ENCODE measurements at regions not wholly inside any gene's neighbourhood (a gene's known extent, or its start where the extent isn't known, plus 50 kb on each side); places are given as distances from the start of the nearest gene placed in this dataset.

DNA sequence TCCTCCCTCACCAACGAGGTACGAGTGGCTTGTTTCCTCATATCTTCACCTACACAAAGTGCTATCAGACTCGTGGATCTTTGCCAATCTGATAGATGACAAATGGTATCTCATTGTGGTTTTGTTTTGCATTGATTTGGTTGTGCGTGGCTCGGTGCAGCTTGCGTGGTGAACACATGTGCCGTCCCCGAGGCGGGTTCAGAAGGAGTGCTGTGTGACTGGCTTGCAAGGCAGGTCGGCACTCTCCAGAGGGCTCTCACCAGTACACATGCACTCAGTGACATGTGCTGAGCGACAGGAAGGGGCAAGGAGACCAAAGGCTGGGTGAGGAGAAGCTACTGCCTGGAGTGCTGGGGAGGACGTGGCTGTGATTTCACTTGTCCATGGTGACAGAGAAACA lies 95.3 kb upstream of the PITX1 start:
- TF ChIP-seq GABPA (IDR thresholded peaks at IDR 0.05 in 1 of 2, conservative IDR thresholded peaks at IDR 0.05 in 1 of 2): no peak
- no peak for TF ChIP-seq EGR1 (IDR thresholded peaks at IDR 0.05; ENCODE audit: low read depth in 2 of 2)
- no peak for TF ChIP-seq RAD21 (IDR thresholded peaks at IDR 0.05)
- TF ChIP-seq HNF4G (IDR thresholded peaks at IDR 0.05): no peak
- TF ChIP-seq, protein P1, sequence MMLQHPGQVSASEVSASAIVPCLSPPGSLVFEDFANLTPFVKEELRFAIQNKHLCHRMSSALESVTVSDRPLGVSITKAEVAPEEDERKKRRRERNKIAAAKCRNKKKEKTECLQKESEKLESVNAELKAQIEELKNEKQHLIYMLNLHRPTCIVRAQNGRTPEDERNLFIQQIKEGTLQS (IDR thresholded peaks at IDR 0.05): no peak
- TF ChIP-seq FOXA1 (IDR thresholded peaks at IDR 0.05): no peak
- TF ChIP-seq RXRA (IDR thresholded peaks at IDR 0.05): no peak
- TF ChIP-seq, protein P2, sequence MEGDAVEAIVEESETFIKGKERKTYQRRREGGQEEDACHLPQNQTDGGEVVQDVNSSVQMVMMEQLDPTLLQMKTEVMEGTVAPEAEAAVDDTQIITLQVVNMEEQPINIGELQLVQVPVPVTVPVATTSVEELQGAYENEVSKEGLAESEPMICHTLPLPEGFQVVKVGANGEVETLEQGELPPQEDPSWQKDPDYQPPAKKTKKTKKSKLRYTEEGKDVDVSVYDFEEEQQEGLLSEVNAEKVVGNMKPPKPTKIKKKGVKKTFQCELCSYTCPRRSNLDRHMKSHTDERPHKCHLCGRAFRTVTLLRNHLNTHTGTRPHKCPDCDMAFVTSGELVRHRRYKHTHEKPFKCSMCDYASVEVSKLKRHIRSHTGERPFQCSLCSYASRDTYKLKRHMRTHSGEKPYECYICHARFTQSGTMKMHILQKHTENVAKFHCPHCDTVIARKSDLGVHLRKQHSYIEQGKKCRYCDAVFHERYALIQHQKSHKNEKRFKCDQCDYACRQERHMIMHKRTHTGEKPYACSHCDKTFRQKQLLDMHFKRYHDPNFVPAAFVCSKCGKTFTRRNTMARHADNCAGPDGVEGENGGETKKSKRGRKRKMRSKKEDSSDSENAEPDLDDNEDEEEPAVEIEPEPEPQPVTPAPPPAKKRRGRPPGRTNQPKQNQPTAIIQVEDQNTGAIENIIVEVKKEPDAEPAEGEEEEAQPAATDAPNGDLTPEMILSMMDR (IDR thresholded peaks at IDR 0.05; ENCODE audit: low read depth, low read length, missing input control): no peak
- Histone ChIP-seq H3K27ac (ENCODE audit: low read depth in 1 of 2, low read length in 2 of 2) (no peak overlapping the region), H3K9me3 (ENCODE audit: control insufficient read depth in 4 of 4, low read length in 3 of 4) (no peaks in the 10 kb centered on the region), H3K36me3 (ENCODE audit: control insufficient read depth in 4 of 4, insufficient read depth in 3 of 4, low read depth in 1 of 4, low read length in 3 of 4) (no peaks in the 10 kb centered on the region), H3K4me3 (ENCODE audit: low read depth in 1 of 3, low read length in 3 of 3) (no peak overlapping the region), H3K4me1 (ENCODE audit: control insufficient read depth in 4 of 4, insufficient read depth in 4 of 4, low read length in 3 of 4) (no peaks in the 10 kb centered on the region), H3K27me3 (ENCODE audit: control insufficient read depth in 4 of 4, insufficient read depth in 4 of 4, low read length in 3 of 4) (peaks cover 0 to 3% (median 0%) of the 10 kb centered on the region in 4 donors), H3K9ac (ENCODE audit: low read depth in 1 of 2, low read length in 2 of 2) (no peak overlapping the region)
- 69% methylated on average over 12 of the region's 12 CpGs for WGBS
- DNase-seq (ENCODE audit: low spot score): no peak

DNA sequence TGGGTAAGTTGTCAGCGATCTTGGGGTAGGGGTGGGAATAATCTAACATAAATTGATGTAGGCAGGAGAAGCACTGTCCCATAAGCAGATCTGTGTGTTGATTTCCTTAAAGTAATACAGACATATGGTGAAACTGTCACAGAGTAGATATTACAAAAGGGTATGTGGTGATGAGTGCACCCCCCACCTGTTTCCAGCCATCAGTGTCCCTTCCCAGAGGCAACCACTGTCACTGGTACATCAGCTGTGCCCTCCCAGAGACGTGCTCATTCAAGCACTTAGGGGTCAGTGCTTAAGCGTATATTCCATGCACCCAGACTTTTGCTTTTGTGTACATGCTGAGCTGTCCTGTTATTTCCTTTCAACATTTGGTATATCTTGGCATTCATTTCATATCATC lies 94.3 kb upstream of the PITX1 start:
- 90% methylated on average over 3 of the region's 3 CpGs for WGBS
- Histone ChIP-seq H3K4me3 (ENCODE audit: low read depth in 1 of 3, low read length in 3 of 3) (no peak overlapping the region), H3K27ac (ENCODE audit: low read depth in 1 of 2, low read length in 2 of 2) (no peak overlapping the region), H3K4me1 (ENCODE audit: control insufficient read depth in 4 of 4, insufficient read depth in 4 of 4, low read length in 3 of 4) (no peaks in the 10 kb centered on the region), H3K9me3 (ENCODE audit: control insufficient read depth in 4 of 4, low read length in 3 of 4) (no peaks in the 10 kb centered on the region), H3K9ac (ENCODE audit: low read depth in 1 of 2, low read length in 2 of 2) (no peak overlapping the region), H3K27me3 (ENCODE audit: control insufficient read depth in 4 of 4, insufficient read depth in 4 of 4, low read length in 3 of 4) (peaks cover 0 to under 1% (median 0%) of the 10 kb centered on the region in 4 donors), H3K36me3 (ENCODE audit: control insufficient read depth in 4 of 4, insufficient read depth in 3 of 4, low read depth in 1 of 4, low read length in 3 of 4) (no peaks in the 10 kb centered on the region)
- DNase-seq (ENCODE audit: low spot score): no peak
- TF ChIP-seq, protein P3, sequence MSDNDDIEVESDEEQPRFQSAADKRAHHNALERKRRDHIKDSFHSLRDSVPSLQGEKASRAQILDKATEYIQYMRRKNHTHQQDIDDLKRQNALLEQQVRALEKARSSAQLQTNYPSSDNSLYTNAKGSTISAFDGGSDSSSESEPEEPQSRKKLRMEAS (IDR thresholded peaks at IDR 0.05): no peak
- TF ChIP-seq YY1 (IDR thresholded peaks at IDR 0.05) (no peak), HNF4A (conservative IDR thresholded peaks at IDR 0.05) (no peak), JUND (IDR thresholded peaks at IDR 0.05) (no peak), EGR1 (IDR thresholded peaks at IDR 0.05; ENCODE audit: low read depth in 2 of 2) (no peak)

DNA sequence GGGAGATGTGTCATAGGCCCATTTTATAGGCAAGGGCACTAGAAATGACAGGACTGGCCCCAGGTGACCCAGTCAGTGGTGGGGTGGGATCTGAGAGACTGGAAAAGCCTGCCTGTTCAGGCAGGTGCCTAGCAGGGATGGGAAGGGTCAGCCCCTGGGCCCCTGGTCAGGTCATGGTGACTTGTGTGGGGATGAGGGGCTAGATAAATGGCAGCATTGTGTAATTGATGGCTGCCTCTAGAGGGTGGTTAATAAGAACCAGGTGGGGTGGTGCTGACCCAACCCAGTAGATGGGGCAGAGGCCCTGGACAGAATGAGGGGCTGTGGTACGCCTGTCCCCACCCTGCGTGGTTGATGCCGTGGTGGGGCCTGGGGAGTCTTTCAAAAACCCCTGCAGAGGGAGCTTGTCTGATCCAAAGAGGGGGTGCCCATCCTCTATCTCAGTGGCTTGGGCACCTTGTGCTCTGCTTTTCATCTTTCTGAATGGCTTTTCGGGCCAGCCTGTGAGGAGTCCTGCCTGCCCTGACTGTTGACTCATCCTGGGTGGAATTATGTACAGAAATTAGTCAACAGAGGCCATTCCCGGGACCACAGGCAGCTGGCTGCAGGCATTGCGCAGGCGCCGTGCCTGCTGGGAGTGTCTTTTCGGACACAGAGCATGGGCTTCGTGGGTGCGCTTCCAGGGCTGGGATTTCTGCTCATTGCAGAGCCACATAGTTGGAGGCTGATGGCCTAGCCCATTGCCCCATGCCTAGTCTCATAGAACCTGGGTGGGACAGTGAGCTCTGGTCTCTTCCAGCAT lies 93.6 kb upstream of the PITX1 start:
- Histone ChIP-seq H3K4me3 (ENCODE audit: low read depth in 1 of 3, low read length in 3 of 3) (no peak overlapping the region), H3K27me3 (ENCODE audit: control insufficient read depth in 4 of 4, insufficient read depth in 4 of 4, low read length in 3 of 4) (no peaks in the 10 kb centered on the region), H3K4me1 (ENCODE audit: control insufficient read depth in 4 of 4, insufficient read depth in 4 of 4, low read length in 3 of 4) (no peaks in the 10 kb centered on the region), H3K36me3 (ENCODE audit: control insufficient read depth in 4 of 4, insufficient read depth in 3 of 4, low read depth in 1 of 4, low read length in 3 of 4) (no peaks in the 10 kb centered on the region), H3K9me3 (ENCODE audit: control insufficient read depth in 4 of 4, low read length in 3 of 4) (no peaks in the 10 kb centered on the region), H3K27ac (ENCODE audit: low read depth in 1 of 2, low read length in 2 of 2) (no peak overlapping the region), H3K9ac (ENCODE audit: low read depth in 1 of 2, low read length in 2 of 2) (no peak overlapping the region)
- DNase-seq (ENCODE audit: low spot score): no peak
- TF ChIP-seq HNF4G (IDR thresholded peaks at IDR 0.05) (no peak), FOXA1 (IDR thresholded peaks at IDR 0.05) (no peak), YY1 (IDR thresholded peaks at IDR 0.05) (no peak), TAF1 (conservative IDR thresholded peaks at IDR 0.05) (no peak), EGR1 (IDR thresholded peaks at IDR 0.05; ENCODE audit: low read depth in 2 of 2) (no peak), SP1 (IDR thresholded peaks at IDR 0.05) (no peak), FOXA2 (IDR thresholded peaks at IDR 0.05) (no peak), RAD21 (IDR thresholded peaks at IDR 0.05) (no peak), JUND (IDR thresholded peaks at IDR 0.05) (no peak), HNF4A (conservative IDR thresholded peaks at IDR 0.05) (no peak), RXRA (IDR thresholded peaks at IDR 0.05) (no peak)
- TF ChIP-seq, protein P4, sequence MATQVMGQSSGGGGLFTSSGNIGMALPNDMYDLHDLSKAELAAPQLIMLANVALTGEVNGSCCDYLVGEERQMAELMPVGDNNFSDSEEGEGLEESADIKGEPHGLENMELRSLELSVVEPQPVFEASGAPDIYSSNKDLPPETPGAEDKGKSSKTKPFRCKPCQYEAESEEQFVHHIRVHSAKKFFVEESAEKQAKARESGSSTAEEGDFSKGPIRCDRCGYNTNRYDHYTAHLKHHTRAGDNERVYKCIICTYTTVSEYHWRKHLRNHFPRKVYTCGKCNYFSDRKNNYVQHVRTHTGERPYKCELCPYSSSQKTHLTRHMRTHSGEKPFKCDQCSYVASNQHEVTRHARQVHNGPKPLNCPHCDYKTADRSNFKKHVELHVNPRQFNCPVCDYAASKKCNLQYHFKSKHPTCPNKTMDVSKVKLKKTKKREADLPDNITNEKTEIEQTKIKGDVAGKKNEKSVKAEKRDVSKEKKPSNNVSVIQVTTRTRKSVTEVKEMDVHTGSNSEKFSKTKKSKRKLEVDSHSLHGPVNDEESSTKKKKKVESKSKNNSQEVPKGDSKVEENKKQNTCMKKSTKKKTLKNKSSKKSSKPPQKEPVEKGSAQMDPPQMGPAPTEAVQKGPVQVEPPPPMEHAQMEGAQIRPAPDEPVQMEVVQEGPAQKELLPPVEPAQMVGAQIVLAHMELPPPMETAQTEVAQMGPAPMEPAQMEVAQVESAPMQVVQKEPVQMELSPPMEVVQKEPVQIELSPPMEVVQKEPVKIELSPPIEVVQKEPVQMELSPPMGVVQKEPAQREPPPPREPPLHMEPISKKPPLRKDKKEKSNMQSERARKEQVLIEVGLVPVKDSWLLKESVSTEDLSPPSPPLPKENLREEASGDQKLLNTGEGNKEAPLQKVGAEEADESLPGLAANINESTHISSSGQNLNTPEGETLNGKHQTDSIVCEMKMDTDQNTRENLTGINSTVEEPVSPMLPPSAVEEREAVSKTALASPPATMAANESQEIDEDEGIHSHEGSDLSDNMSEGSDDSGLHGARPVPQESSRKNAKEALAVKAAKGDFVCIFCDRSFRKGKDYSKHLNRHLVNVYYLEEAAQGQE (IDR thresholded peaks at IDR 0.05): no peak
- TF ChIP-seq, protein P3 (IDR thresholded peaks at IDR 0.05): no peak
- TF ChIP-seq, protein P1 (IDR thresholded peaks at IDR 0.05): no peak
- TF ChIP-seq, protein P2 (IDR thresholded peaks at IDR 0.05; ENCODE audit: low read depth, low read length, missing input control): no peak
- 88% methylated on average over 11 of the region's 11 CpGs for WGBS

All from liver (tissue), 8 donors.